Activated naive CD8-positive, alpha-beta T cell treated with anti-CD3 and anti-CD28 coated beads, Interleukin-2, amount 50 U/mL, for 24 hours (primary cell): ENCODE measurements at regions not wholly inside any gene's neighbourhood (a gene's known extent, or its start where the extent isn't known, plus 50 kb on each side); places are given as distances from the start of the nearest gene placed in this dataset.
"Not testable (repeated sequence)": the region's sequence is repeated elsewhere in the genome, so short reads cannot be mapped to it uniquely, and the experiment has no call there.

Source experiments
- ATAC-seq: fragments of 150-1000 bp; cut with Tn5 transposase; one replicate; pipeline ENCODE4 v1.10.0; 2021
- DNase-seq: peaks from one replicate; pipeline ENCODE4 v3.0.0; 2021
- H3K27ac Mint-ChIP-seq: one replicate; pipeline ENCODE4 v1.8.0; 2021; ENCODE audit warnings: mild to moderate bottlenecking, mixed read lengths
- H3K27me3 Mint-ChIP-seq: one replicate; pipeline ENCODE4 v1.8.0; 2021; ENCODE audit warnings: mixed read lengths
- H3K36me3 Mint-ChIP-seq: one replicate; pipeline ENCODE4 v1.8.0; 2021; ENCODE audit warnings: low read depth, mixed read lengths
- H3K4me1 Mint-ChIP-seq: one replicate; pipeline ENCODE4 v1.8.0; 2021; ENCODE audit warnings: mixed read lengths
- H3K4me3 Mint-ChIP-seq: one replicate; pipeline ENCODE4 v1.8.0; 2021; ENCODE audit warnings: mild to moderate bottlenecking, moderate library complexity, mixed read lengths
- H3K9me3 Mint-ChIP-seq: one replicate; pipeline ENCODE4 v1.8.0; 2021; ENCODE audit warnings: mixed read lengths

DNA sequence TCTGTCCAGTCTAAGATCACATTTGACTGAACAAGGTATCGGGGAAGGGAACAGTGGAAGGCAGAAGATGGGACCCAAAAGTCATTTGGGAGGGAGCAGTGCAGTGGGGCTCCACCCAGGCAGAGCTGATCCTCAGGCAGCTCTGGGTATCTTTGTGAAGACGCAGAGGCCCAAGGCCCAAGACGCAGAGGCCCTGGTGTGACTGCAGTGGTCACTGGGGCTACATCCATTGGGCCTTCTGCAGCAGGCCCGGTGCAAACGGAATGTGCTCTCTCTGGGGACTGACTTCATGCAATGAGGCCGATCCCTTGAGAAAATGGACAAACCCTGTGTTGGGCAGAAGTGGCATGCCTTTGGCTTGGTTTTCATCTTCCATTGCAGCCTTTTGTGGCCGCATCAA, 463.4 kb upstream of the ZNF507 start:
- peaks cover 8% of the 10 kb centered on the region for H3K9me3 Mint-ChIP-seq
- H3K27me3 Mint-ChIP-seq, result no peaks in the 10 kb centered on the region
- DNase-seq, result no peak
- no peaks in the 10 kb centered on the region for H3K4me1 Mint-ChIP-seq
- H3K4me3 Mint-ChIP-seq, result no peak overlapping the region
- no peak overlapping the region for H3K27ac Mint-ChIP-seq
- ATAC-seq, result no peak
- H3K36me3 Mint-ChIP-seq, result no peaks in the 10 kb centered on the region

DNA sequence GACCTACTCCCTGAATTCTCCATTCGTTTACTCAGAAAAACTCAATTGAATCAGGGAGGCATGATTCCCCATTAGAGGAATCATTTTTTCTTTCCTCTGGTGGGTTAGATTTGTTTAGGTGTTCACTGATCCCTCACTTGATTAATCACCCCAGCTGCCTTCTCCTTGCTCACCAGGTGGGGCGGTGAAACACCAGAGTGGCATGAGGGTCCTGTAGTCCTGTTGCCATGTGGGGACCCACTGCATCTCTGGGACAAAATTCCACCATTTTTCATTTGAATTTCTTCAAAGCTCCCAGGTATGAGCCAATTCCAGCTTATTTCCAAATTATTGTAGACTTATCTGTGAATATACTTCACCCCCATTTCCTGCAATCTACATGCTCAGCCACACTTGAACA, 462.7 kb upstream of the ZNF507 start:
- no peaks in the 10 kb centered on the region for H3K4me1 Mint-ChIP-seq
- H3K4me3 Mint-ChIP-seq, result no peak overlapping the region
- no peak for ATAC-seq

DNA sequence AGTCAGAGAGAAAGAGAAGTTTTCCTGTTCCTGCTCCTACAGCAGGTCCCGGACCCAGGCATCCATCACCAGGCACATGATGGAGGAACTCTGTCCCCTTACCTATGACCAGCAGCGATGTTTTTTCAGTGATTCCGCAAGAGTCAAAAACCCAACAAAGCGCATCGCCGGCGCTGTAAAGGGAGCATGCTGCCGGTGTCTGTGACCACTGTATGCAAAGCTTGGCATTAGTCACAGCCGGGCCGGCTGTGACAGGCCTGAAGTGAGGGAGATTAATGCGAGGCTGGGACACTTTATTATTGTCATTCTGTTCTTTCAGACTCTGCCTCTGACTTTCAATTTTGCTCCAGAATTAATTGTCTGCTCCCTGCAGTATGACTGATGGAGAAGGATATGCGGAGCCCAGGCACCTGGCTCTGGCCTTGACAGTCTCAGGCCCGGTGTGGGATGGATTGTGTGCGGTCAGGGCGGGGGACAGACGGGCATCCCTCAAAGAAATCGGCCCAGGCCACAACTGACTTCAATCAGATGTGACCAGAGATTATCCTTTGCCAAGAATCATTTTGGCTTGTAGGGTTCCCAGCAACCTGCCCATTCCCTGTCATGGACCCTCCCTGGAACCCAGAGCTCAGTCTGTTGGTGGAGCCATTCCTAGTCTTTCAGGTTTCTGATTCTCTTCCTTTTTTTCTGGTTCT, 462.0 kb upstream of the ZNF507 start:
- H3K9me3 Mint-ChIP-seq, result peaks cover 4% of the 10 kb centered on the region
- DNase-seq, result no peak
- no peak overlapping the region for H3K27ac Mint-ChIP-seq
- H3K4me3 Mint-ChIP-seq, result no peak overlapping the region
- no peaks in the 10 kb centered on the region for H3K27me3 Mint-ChIP-seq
- no peaks in the 10 kb centered on the region for H3K4me1 Mint-ChIP-seq
- ATAC-seq, result no peak
- no peaks in the 10 kb centered on the region for H3K36me3 Mint-ChIP-seq

More for the DNA sequence above, 462.7 kb upstream of the ZNF507 start:
- H3K27me3 Mint-ChIP-seq, result no peaks in the 10 kb centered on the region
- no peak for DNase-seq
- no peak overlapping the region for H3K27ac Mint-ChIP-seq
- peaks cover 4% of the 10 kb centered on the region for H3K9me3 Mint-ChIP-seq
- no peaks in the 10 kb centered on the region for H3K36me3 Mint-ChIP-seq

DNA sequence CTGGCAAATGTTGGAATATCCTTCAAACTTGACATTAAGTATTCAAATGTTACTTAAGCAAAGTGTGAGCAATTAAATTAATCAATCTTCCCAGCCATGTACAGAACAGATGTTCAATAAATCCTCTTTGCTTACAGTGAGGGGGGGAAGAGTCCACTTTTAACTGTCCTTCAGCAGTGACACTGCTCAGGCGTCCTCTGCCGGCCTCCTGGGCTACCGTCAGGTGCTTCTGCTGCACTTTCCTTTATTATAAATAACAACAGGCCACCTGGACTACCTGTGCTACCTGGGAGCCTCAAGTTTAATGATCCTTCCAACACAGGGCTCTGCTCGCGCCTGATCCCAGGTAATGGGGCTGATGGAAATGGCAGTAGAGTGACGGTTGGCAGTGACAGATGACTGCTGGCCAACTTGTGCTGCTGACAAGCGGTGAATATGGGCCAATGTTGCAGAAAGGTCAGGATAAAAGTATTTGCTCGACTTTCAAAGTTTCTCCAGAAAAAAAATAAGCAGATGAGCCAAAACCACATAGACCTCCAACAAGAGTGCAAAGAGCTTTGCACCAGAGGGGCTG, 460.0 kb upstream of the ZNF507 start:
- H3K27ac Mint-ChIP-seq, result no peak overlapping the region
- H3K4me1 Mint-ChIP-seq, result no peaks in the 10 kb centered on the region
- H3K36me3 Mint-ChIP-seq, result no peaks in the 10 kb centered on the region
- DNase-seq (no peak), ATAC-seq (no peak)
- H3K4me3 Mint-ChIP-seq, result no peak overlapping the region
- peaks cover 4% of the 10 kb centered on the region for H3K9me3 Mint-ChIP-seq
- no peaks in the 10 kb centered on the region for H3K27me3 Mint-ChIP-seq

DNA sequence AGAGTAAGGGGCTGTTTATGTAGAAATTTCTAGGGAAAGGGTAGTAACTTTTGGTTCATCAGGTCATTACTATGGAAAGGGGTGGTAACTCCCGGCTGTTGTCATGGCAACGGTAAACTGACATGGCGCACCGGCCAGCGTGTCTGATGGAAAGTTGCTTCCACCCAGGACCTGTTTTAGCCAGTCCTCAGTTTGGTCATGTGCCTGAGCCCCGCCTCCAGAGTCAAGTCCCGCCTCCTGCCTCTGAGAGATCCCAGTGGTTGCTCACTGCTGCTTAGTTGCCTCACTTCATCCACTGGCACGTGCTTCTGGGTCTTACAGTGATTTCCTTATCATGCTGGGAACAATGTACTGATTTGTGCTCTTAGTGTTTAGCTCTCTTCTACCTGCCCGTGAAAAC, 455.2 kb upstream of the ZNF507 start:
- Mint-ChIP-seq H3K4me3 (no peak overlapping the region), H3K36me3 (no peaks in the 10 kb centered on the region), H3K27me3 (no peaks in the 10 kb centered on the region), H3K9me3 (peaks cover 12% of the 10 kb centered on the region), H3K27ac (no peak overlapping the region), H3K4me1 (no peaks in the 10 kb centered on the region)
- ATAC-seq (no peak), DNase-seq (no peak)

DNA sequence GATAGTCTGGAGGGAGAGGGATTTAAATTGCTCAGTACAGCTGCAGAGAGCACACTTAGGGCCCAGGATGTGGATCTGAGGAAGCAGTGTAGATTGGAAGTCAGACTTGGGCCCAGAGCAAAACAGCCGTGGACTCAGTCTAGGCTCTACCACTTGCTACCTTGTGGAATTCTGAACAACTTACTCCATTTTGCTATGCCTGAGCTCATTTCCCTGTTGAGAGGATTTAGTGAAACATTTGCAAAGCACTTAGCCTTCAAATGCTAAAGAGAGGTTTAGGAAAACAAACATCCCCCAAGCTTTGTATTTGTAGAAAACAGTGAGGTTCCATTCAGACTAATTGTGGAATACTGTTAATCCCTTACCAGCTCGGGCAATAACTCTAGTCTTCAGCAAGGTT, 453.4 kb upstream of the ZNF507 start:
- no peak for DNase-seq
- Mint-ChIP-seq H3K27me3 (no peaks in the 10 kb centered on the region), H3K36me3 (no peaks in the 10 kb centered on the region), H3K9me3 (peaks cover 12% of the 10 kb centered on the region), H3K4me3 (no peak overlapping the region), H3K27ac (no peak overlapping the region), H3K4me1 (no peaks in the 10 kb centered on the region)
- no peak for ATAC-seq

DNA sequence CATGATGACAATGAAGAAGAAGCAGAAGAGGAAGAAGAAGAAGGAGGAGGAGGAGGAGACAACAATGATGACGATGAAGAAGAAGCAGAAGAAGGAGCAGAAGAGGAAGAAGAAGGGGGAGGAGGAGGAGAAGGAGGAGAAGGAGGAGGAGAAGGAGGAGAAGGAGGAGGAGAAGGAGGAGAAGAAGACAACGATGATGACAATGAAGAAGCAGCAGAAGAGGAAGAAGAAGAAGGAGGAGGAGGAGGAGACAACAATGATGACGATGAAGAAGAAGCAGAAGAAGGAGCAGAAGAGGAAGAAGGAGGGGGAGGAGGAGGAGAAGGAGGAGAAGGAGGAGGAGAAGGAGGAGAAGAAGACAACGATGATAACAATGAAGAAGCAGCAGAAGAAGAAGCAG, 451.9 kb upstream of the ZNF507 start:
- not testable (repeated sequence) for DNase-seq, H3K4me3 Mint-ChIP-seq, H3K4me1 Mint-ChIP-seq, H3K36me3 Mint-ChIP-seq, ATAC-seq, H3K27me3 Mint-ChIP-seq, H3K27ac Mint-ChIP-seq
- peaks cover 12% of the 10 kb centered on the region for H3K9me3 Mint-ChIP-seq

DNA sequence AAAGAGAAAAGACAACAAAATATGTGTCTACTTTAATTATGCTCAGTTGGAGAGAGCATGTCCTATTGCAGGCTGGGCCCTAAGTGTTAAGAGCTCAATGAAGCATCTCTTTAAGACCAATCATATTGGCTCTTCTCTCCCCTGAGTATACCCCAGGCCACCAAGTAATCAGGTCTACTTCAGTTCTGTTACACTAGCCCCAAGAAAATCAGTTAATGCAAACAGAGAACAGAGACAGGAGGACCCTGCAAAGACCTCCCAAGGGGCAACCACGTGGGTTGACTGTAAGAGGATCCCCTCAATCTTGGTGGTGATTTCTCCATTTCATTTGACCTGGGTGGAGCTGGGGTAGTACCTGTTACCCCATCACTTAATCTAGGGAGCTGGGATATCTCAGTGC, 451.0 kb upstream of the ZNF507 start:
- no peaks in the 10 kb centered on the region for H3K36me3 Mint-ChIP-seq
- no peak for ATAC-seq
- no peaks in the 10 kb centered on the region for H3K4me1 Mint-ChIP-seq
- H3K27ac Mint-ChIP-seq, result no peak overlapping the region
- H3K27me3 Mint-ChIP-seq, result no peaks in the 10 kb centered on the region
- no peak overlapping the region for H3K4me3 Mint-ChIP-seq
- DNase-seq, result no peak
- peaks cover 12% of the 10 kb centered on the region for H3K9me3 Mint-ChIP-seq

DNA sequence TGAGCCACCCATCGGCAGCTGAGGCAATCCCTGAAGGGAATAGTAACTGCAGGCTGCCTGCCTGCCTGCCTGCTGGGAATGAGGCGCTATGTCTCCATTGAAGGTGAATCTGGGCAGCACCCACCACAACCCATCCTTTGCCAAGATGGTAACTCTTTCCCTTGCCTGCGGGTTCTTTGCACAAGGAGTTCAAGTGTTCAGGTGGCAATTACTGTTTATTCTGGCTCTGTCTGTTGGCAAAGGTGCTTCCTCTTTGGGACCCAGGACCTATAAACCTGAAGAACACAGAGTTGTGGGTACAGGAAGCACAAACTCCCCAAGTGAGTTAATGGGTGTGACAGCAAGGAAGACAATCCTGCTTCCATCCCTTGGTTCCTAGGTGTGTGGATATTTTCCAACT, 448.1 kb upstream of the ZNF507 start:
- Mint-ChIP-seq H3K27me3 (no peaks in the 10 kb centered on the region), H3K36me3 (no peaks in the 10 kb centered on the region), H3K27ac (no peak overlapping the region), H3K4me3 (no peak overlapping the region), H3K4me1 (no peaks in the 10 kb centered on the region), H3K9me3 (peaks cover 6% of the 10 kb centered on the region)
- no peak for DNase-seq
- ATAC-seq, result no peak

DNA sequence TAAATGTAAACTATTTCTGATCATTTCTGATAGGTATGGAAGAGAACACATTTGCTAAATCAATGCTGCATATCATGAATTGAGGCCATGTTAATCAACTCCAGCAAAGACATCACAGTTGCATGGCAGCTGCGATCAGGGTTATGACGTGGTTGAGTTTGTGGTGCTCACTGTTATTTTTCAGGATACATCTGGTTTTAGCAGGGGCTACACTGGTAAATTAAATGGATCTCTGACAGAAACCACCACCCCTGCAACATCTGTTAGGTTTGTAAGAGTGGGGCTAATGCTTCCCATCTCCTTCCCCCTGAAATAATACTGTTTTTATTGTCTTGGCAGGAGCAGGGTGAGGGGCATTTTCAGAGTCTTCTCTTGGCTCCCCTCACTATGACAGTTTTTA, 444.4 kb upstream of the ZNF507 start:
- Mint-ChIP-seq H3K4me1 (no peaks in the 10 kb centered on the region), H3K4me3 (no peak overlapping the region), H3K27ac (no peak overlapping the region), H3K27me3 (no peaks in the 10 kb centered on the region), H3K9me3 (no peaks in the 10 kb centered on the region), H3K36me3 (peaks cover 2% of the 10 kb centered on the region)
- no peak for DNase-seq
- no peak for ATAC-seq

DNA sequence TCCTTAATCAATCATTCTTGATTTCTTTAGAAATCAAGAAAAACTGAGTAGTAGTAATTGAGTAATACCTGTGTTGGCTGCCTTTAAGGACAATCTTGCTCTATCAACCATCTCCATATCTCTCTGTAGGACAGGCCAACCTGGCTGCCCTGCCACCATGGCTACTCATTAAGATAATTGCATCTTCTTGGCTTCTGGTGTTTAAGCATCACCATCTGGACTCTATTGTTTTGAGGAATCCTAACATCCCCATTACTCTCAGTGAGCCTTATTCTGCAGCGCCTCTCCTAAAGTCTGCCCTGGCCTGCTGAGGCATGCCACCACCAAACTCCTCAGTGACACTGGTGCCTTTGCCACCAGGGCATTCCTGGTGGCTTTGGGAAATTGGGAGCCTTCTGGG, 442.6 kb upstream of the ZNF507 start:
- DNase-seq (no peak), ATAC-seq (no peak)
- Mint-ChIP-seq H3K27ac (no peak overlapping the region), H3K9me3 (no peaks in the 10 kb centered on the region), H3K4me3 (no peak overlapping the region), H3K4me1 (no peaks in the 10 kb centered on the region), H3K27me3 (no peaks in the 10 kb centered on the region), H3K36me3 (peaks cover 2% of the 10 kb centered on the region)

DNA sequence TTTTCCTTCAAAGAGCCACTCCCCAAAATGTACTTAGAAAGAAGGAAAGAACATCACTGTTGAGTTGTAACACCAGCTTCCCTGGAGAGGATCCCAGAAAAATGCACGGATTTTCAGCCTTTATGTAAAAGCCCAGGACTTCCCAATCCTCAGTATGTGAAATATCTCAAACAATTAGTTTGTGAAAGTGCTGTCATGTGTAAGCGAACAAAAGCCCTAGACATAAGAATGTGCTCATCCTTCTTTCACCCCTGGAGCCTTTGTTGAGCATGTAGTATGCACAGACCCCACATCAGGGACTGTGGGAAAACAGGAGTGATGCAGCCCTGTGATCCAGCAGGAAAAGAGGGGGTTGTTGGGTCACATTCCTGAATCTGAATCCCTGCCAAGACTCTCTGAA, 441.4 kb upstream of the ZNF507 start:
- H3K4me1 Mint-ChIP-seq, result no peaks in the 10 kb centered on the region
- ATAC-seq (no peak), DNase-seq (no peak)
- H3K36me3 Mint-ChIP-seq, result peaks cover 2% of the 10 kb centered on the region
- H3K9me3 Mint-ChIP-seq, result no peaks in the 10 kb centered on the region
- H3K4me3 Mint-ChIP-seq, result no peak overlapping the region
- no peaks in the 10 kb centered on the region for H3K27me3 Mint-ChIP-seq
- no peak overlapping the region for H3K27ac Mint-ChIP-seq

DNA sequence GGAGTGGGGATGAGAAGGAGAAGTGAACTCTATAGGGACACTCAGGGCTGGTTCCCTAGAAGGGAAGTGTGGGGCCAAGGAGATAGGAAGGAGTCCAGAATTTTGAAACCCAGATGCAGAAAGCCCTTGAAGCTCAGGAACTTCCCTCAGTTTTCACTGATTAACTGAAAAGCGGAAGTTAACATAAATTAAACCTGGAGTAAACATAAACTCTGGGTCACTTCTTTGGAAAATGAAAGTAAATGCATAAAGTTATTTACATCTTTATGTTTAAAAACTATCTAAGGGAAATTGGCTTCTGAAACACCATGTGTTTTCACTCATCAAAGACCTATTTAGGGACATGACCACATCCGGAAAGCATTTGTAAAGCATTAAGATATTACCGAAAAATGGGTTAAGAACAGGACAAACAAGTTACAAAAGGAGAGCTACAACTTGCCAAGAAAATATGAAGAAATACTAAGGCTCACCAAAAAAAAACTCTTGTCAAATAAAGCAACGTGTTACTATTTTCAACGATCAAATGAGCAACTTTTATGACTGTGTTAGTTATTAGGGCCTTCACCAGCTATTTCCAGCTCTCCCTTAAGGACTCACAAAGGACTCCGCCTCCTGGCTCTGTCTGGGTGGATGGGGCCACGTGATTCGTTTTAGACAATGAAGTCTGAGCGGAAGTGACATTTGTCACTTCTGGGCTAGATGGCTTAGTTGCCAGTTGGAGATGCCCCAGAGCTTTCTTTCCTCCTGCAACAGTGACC, 439.1 kb upstream of the ZNF507 start:
- Mint-ChIP-seq H3K36me3 (peaks cover 2% of the 10 kb centered on the region), H3K27me3 (no peaks in the 10 kb centered on the region), H3K4me1 (no peaks in the 10 kb centered on the region), H3K27ac (no peak overlapping the region), H3K9me3 (no peaks in the 10 kb centered on the region), H3K4me3 (no peak overlapping the region)
- ATAC-seq, result no peak
- no peak for DNase-seq

DNA sequence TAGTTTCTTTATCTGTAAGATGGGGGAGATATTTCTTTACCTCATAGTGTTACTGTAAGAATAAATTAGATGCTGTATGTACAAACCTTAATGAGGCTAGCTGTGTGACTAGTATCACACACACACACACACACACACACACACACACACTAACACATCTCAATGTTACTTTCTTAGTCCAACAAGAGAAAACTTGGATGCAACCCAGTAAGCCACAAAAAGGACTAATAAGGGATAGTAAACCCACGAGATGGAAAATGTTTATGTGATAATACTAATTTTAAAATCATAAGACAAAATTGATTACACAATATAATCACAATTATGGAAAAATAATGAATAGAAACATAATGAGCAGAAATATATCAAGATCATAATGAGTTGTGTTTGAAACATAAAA, 437.7 kb upstream of the ZNF507 start:
- ATAC-seq, result no peak
- Mint-ChIP-seq H3K4me1 (no peaks in the 10 kb centered on the region), H3K27ac (no peak overlapping the region)

DNA sequence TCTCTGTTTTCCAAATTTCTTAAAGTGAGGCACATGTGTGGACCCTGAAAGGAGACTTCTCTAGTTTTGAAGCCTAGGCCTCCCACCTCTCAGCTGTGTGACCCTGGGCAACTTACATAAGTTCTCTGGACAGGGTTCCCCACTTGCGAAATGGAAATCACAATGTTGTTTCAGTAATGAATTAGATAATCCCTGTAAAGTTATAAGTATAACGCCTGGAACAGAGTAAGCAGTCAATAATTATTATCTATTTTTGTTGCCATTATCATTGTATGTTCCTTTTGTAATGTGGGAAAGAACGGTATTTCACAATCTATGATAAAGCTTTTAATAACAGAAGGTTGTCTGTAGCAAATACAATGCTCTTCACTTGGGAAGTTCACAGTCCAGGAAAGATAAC, 437.3 kb upstream of the ZNF507 start:
- ATAC-seq (no peak), DNase-seq (no peak)
- no peaks in the 10 kb centered on the region for H3K9me3 Mint-ChIP-seq
- H3K27ac Mint-ChIP-seq, result no peak overlapping the region
- H3K4me3 Mint-ChIP-seq, result no peak overlapping the region
- peaks cover 2% of the 10 kb centered on the region for H3K36me3 Mint-ChIP-seq
- H3K27me3 Mint-ChIP-seq, result no peaks in the 10 kb centered on the region
- no peaks in the 10 kb centered on the region for H3K4me1 Mint-ChIP-seq

More for the DNA sequence above, 437.7 kb upstream of the ZNF507 start:
- Mint-ChIP-seq H3K4me3 (no peak overlapping the region), H3K36me3 (peaks cover 2% of the 10 kb centered on the region), H3K27me3 (no peaks in the 10 kb centered on the region), H3K9me3 (no peaks in the 10 kb centered on the region)
- no peak for DNase-seq
